ENCODE measurements at regions not wholly inside any gene's neighbourhood (a gene's known extent, or its start where the extent isn't known, plus 50 kb on each side); places are given as distances from the start of the nearest gene placed in this dataset.

- Histone ChIP-seq H3K27ac (ENCODE audit: low read depth, low read length) (no peak overlapping the region), H3K36me3 (ENCODE audit: insufficient read depth, low read length) (no peaks in the 10 kb centered on the region), H3K9ac (ENCODE audit: low read depth, low read length) (no peak overlapping the region), H3K27me3 (ENCODE audit: insufficient read depth, low read length) (no peaks in the 10 kb centered on the region), H3K4me3 (ENCODE audit: low read length) (no peak overlapping the region), H3K9me3 (ENCODE audit: insufficient read depth, low read depth, low read length) (no peaks in the 10 kb centered on the region), H3K4me1 (ENCODE audit: insufficient read depth, low read length) (no peaks in the 10 kb centered on the region)
- WGBS, result 100% methylated on average over 1 of the region's 1 CpG
These were observed 165.9 kb downstream of the KLF5 start for GRCh38 chr13:73224703-73225102.

GRCh38 chr13:73223372-73223781 lies 164.6 kb downstream of the KLF5 start:
- Histone ChIP-seq H3K36me3 (ENCODE audit: insufficient read depth, low read length) (no peaks in the 10 kb centered on the region), H3K4me1 (ENCODE audit: insufficient read depth, low read length) (no peaks in the 10 kb centered on the region), H3K27ac (ENCODE audit: low read depth, low read length) (no peak overlapping the region), H3K4me3 (ENCODE audit: low read length) (no peak overlapping the region), H3K9ac (ENCODE audit: low read depth, low read length) (no peak overlapping the region), H3K27me3 (ENCODE audit: insufficient read depth, low read length) (no peaks in the 10 kb centered on the region), H3K9me3 (ENCODE audit: insufficient read depth, low read depth, low read length) (no peaks in the 10 kb centered on the region)
- 68% methylated on average over 5 of the region's 5 CpGs for WGBS

DNA sequence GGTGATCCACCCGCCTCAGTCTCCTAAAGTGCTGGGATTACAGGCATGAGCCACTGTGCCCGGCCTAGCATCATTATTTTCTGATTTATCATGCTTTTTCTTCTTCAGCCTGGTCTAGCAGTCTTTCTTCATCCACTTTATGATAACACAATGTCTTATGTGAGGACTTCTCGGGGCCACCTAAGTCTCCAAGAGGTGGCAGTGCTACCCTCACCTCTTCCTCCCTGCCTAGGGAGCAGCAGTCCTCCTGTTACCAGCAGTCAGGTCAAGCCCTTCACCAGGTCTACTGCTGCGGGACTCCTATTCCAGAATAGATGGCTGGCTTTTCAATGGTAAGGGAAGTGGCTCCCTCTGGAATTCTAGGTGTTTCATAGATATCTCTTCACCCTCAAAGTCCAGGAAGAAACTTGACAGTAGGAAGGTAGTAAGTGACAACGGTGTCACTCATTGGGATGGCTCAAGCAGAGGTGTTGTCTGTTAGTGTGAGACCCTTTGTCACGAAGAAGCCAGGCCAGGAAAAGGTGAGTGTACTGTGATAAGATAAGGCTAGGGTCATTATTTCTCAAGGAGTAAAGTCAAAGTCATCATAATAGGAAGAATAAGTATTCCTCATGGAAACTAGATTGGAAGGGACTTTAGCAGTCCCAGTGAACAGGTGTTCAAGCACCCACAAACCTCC lies 164.0 kb downstream of the KLF5 start:
- H3K9ac ChIP-seq (ENCODE audit: low read depth, low read length), result no peak overlapping the region
- no peaks in the 10 kb centered on the region for H3K36me3 ChIP-seq (ENCODE audit: insufficient read depth, low read length)
- no peaks in the 10 kb centered on the region for H3K4me1 ChIP-seq (ENCODE audit: insufficient read depth, low read length)
- no peak overlapping the region for H3K4me3 ChIP-seq (ENCODE audit: low read length)
- no peaks in the 10 kb centered on the region for H3K9me3 ChIP-seq (ENCODE audit: insufficient read depth, low read depth, low read length)
- WGBS, result 90% methylated on average over 5 of the region's 6 CpGs
- H3K27me3 ChIP-seq (ENCODE audit: insufficient read depth, low read length), result no peaks in the 10 kb centered on the region
- H3K27ac ChIP-seq (ENCODE audit: low read depth, low read length), result no peak overlapping the region

GRCh38 chr13:73220966-73221720 lies 162.3 kb downstream of the KLF5 start:
- Histone ChIP-seq H3K27me3 (ENCODE audit: insufficient read depth, low read length) (no peaks in the 10 kb centered on the region), H3K4me1 (ENCODE audit: insufficient read depth, low read length) (no peaks in the 10 kb centered on the region), H3K36me3 (ENCODE audit: insufficient read depth, low read length) (no peaks in the 10 kb centered on the region), H3K9me3 (ENCODE audit: insufficient read depth, low read depth, low read length) (no peaks in the 10 kb centered on the region), H3K9ac (ENCODE audit: low read depth, low read length) (no peak overlapping the region), H3K27ac (ENCODE audit: low read depth, low read length) (no peak overlapping the region), H3K4me3 (ENCODE audit: low read length) (no peak overlapping the region)
- WGBS, result 75% methylated on average over 8 of the region's 8 CpGs

DNA sequence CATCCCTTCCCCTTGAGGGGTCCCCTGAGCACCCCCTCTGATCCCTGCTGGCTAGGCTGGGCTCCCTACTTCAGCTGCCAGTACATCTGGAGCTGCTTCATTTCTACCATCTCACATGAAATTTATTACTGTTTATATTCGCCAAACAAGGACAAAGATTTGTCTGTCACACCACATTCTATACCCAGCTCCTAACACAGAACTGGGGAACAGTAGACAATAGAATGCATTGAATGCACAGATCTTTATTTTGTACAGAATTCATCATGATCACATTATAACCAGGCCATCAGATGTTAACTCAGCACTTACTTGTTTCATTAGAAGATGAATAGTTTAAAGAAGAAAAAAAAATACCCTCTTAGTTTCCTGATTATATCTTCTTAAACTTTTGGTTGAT lies 159.4 kb downstream of the KLF5 start:
- H3K4me1 ChIP-seq (ENCODE audit: insufficient read depth, low read length), result no peaks in the 10 kb centered on the region
- H3K4me3 ChIP-seq (ENCODE audit: low read length), result no peak overlapping the region
- no peaks in the 10 kb centered on the region for H3K9me3 ChIP-seq (ENCODE audit: insufficient read depth, low read depth, low read length)
- no peak overlapping the region for H3K9ac ChIP-seq (ENCODE audit: low read depth, low read length)
- 96% methylated on average over 1 of the region's 1 CpG for WGBS
- no peaks in the 10 kb centered on the region for H3K27me3 ChIP-seq (ENCODE audit: insufficient read depth, low read length)
- no peak overlapping the region for H3K27ac ChIP-seq (ENCODE audit: low read depth, low read length)
- H3K36me3 ChIP-seq (ENCODE audit: insufficient read depth, low read length), result no peaks in the 10 kb centered on the region

DNA sequence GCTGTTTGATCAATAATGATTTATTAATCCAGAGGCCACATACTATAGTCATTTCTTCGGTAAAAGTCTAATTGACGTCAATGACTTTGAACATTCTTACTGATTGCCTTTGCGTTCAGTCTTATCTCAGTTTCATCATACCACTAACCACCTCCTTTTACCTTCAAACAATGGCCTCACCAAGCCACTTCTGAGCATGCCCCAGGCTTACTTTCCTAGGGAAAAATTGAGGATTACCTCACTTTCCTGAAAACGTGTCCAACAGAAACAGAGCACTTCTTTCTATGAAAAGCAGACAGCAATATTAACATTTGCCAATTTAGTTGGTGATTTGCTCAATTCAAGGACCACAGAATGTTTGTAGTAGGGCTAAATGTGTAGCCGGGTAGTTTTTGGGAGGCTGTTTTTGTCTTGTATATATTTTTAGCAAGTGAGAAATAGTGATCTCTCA lies 157.6 kb downstream of the KLF5 start:
- Histone ChIP-seq H3K4me3 (ENCODE audit: low read length) (no peak overlapping the region), H3K9me3 (ENCODE audit: insufficient read depth, low read depth, low read length) (no peaks in the 10 kb centered on the region), H3K27me3 (ENCODE audit: insufficient read depth, low read length) (no peaks in the 10 kb centered on the region), H3K36me3 (ENCODE audit: insufficient read depth, low read length) (no peaks in the 10 kb centered on the region), H3K27ac (ENCODE audit: low read depth, low read length) (no peak overlapping the region), H3K9ac (ENCODE audit: low read depth, low read length) (no peak overlapping the region), H3K4me1 (ENCODE audit: insufficient read depth, low read length) (no peaks in the 10 kb centered on the region)
- 88% methylated on average over 5 of the region's 5 CpGs for WGBS

- H3K9ac ChIP-seq (ENCODE audit: low read depth, low read length), result no peak overlapping the region
- no peak overlapping the region for H3K4me3 ChIP-seq (ENCODE audit: low read length)
- H3K27ac ChIP-seq (ENCODE audit: low read depth, low read length), result no peak overlapping the region
- no peaks in the 10 kb centered on the region for H3K36me3 ChIP-seq (ENCODE audit: insufficient read depth, low read length)
- no peaks in the 10 kb centered on the region for H3K9me3 ChIP-seq (ENCODE audit: insufficient read depth, low read depth, low read length)
- H3K4me1 ChIP-seq (ENCODE audit: insufficient read depth, low read length), result no peaks in the 10 kb centered on the region
- WGBS, result 92% methylated on average over 6 of the region's 6 CpGs
- no peaks in the 10 kb centered on the region for H3K27me3 ChIP-seq (ENCODE audit: insufficient read depth, low read length)
These were observed 157.0 kb downstream of the KLF5 start for GRCh38 chr13:73215823-73216222.

GRCh38 chr13:73212482-73212881 lies 153.7 kb downstream of the KLF5 start:
- 91% methylated on average over 1 of the region's 3 CpGs for WGBS
- H3K27ac ChIP-seq (ENCODE audit: low read depth, low read length), result no peak overlapping the region
- H3K27me3 ChIP-seq (ENCODE audit: insufficient read depth, low read length), result no peaks in the 10 kb centered on the region
- H3K9me3 ChIP-seq (ENCODE audit: insufficient read depth, low read depth, low read length), result no peaks in the 10 kb centered on the region
- H3K36me3 ChIP-seq (ENCODE audit: insufficient read depth, low read length), result no peaks in the 10 kb centered on the region
- no peak overlapping the region for H3K9ac ChIP-seq (ENCODE audit: low read depth, low read length)
- no peak overlapping the region for H3K4me3 ChIP-seq (ENCODE audit: low read length)
- H3K4me1 ChIP-seq (ENCODE audit: insufficient read depth, low read length), result no peaks in the 10 kb centered on the region

- no peaks in the 10 kb centered on the region for H3K27me3 ChIP-seq (ENCODE audit: insufficient read depth, low read length)
- H3K9ac ChIP-seq (ENCODE audit: low read depth, low read length), result no peak overlapping the region
- no peaks in the 10 kb centered on the region for H3K36me3 ChIP-seq (ENCODE audit: insufficient read depth, low read length)
- no peak overlapping the region for H3K27ac ChIP-seq (ENCODE audit: low read depth, low read length)
- no peak overlapping the region for H3K4me3 ChIP-seq (ENCODE audit: low read length)
- WGBS, result 78% methylated on average over 6 of the region's 6 CpGs
- no peaks in the 10 kb centered on the region for H3K4me1 ChIP-seq (ENCODE audit: insufficient read depth, low read length)
- no peaks in the 10 kb centered on the region for H3K9me3 ChIP-seq (ENCODE audit: insufficient read depth, low read depth, low read length)
These were observed 151.5 kb downstream of the KLF5 start for GRCh38 chr13:73210218-73210883.

DNA sequence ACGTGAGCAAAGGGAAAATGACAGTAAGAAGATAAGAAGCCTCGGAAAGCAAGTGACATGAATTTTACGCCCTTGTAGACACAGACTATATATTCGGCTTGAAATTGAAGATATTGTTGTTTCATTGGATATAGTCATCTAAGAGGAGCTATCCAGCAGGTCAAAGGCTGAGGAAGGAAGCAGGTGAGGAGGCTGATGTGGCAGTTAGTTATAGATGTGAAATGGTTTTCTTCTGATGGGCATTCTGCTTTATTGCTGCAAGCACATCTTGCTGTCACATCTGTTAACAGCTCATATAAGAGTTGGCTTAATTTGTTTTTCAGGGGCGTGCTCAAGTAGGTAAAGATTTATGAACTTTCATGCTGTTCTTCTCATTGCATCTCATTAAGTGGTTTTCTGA lies 146.1 kb downstream of the KLF5 start:
- WGBS, result 89% methylated on average over 5 of the region's 5 CpGs
- H3K9ac ChIP-seq (ENCODE audit: low read depth, low read length), result no peak overlapping the region
- H3K36me3 ChIP-seq (ENCODE audit: insufficient read depth, low read length), result no peaks in the 10 kb centered on the region
- no peaks in the 10 kb centered on the region for H3K27me3 ChIP-seq (ENCODE audit: insufficient read depth, low read length)
- H3K27ac ChIP-seq (ENCODE audit: low read depth, low read length), result no peak overlapping the region
- H3K4me1 ChIP-seq (ENCODE audit: insufficient read depth, low read length), result no peaks in the 10 kb centered on the region
- no peak overlapping the region for H3K4me3 ChIP-seq (ENCODE audit: low read length)
- H3K9me3 ChIP-seq (ENCODE audit: insufficient read depth, low read depth, low read length), result no peaks in the 10 kb centered on the region

DNA sequence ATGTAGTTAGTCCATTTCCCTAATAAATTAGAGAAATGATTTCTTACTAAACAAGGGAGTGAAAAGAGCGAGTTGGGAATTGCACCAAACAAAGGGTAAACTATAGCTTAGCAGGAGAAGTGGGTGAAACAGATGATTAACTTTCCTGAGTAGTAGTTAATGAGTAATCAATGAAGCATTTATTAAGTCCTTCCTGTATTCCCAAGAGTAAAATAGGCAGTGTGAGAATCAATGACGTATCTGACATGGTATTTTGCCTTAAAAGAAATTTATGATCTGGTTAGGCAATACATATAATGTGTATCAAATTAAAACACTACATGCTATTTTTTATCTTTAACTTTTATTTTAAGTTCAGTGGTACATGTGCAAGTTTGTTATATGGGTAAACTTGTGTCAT lies 142.8 kb downstream of the KLF5 start:
- Histone ChIP-seq H3K4me1 (ENCODE audit: insufficient read depth, low read length) (no peaks in the 10 kb centered on the region), H3K4me3 (ENCODE audit: low read length) (no peak overlapping the region), H3K9ac (ENCODE audit: low read depth, low read length) (no peak overlapping the region), H3K9me3 (ENCODE audit: insufficient read depth, low read depth, low read length) (no peaks in the 10 kb centered on the region), H3K27ac (ENCODE audit: low read depth, low read length) (no peak overlapping the region), H3K36me3 (ENCODE audit: insufficient read depth, low read length) (no peaks in the 10 kb centered on the region), H3K27me3 (ENCODE audit: insufficient read depth, low read length) (no peaks in the 10 kb centered on the region)
- 90% methylated on average over 1 of the region's 2 CpGs for whole genome bisulfite sequencing

Data from HUES64 (cell line).